MCF 10A (cell line): ENCODE measurements at regions not wholly inside any gene's neighbourhood (a gene's known extent, or its start where the extent isn't known, plus 50 kb on each side); places are given as distances from the start of the nearest gene placed in this dataset.

Source experiments
- BruUV-seq: library from RNA; stranded (reverse); fragments of 400-500 nt; replicated peaks from 2 replicates; lab custom pipeline; 2021; lab: Mats Ljungman, UMichigan
- CTCF ChIA-PET: fragments of 300-600 bp; sonication (Branson Sonifier 250); formaldehyde crosslinking; extraction: SDS; loops from one replicate; lab custom pipeline; 2021; ENCODE audit warnings: antibody characterized with exemption, inconsistent platforms; lab: Yijun Ruan, JAX
- POLR2A ChIA-PET: fragments of 300-600, 350-650 bp; sonication (Branson Sonifier 250); formaldehyde crosslinking; extraction: SDS; loops from one replicate; lab custom pipeline; 2020; ENCODE audit warnings: antibody characterized with exemption, inconsistent platforms; lab: Yijun Ruan, JAX
- DNase-seq: peaks from one replicate; pipeline ENCODE4 v3.0.0-alpha.2; 2018; ENCODE audit not compliant: unreplicated experiment
- H3K27ac Mint-ChIP-seq: one replicate; pipeline ENCODE4 v1.8.0; 2022; ENCODE audit warnings: mild to moderate bottlenecking, low read depth, mixed read lengths; ENCODE audit not compliant: unreplicated experiment
- H3K27me3 Mint-ChIP-seq: one replicate; pipeline ENCODE4 v1.8.0; 2022; ENCODE audit warnings: mixed read lengths; ENCODE audit not compliant: insufficient read depth, unreplicated experiment
- H3K36me3 Mint-ChIP-seq: one replicate; pipeline ENCODE4 v1.8.0; 2022; ENCODE audit warnings: mild to moderate bottlenecking, moderate library complexity, mixed read lengths; ENCODE audit not compliant: insufficient read depth, unreplicated experiment
- H3K4me1 Mint-ChIP-seq: one replicate; pipeline ENCODE4 v1.8.0; 2022; ENCODE audit warnings: mixed read lengths; ENCODE audit not compliant: insufficient read depth, unreplicated experiment
- H3K4me3 Mint-ChIP-seq: one replicate; pipeline ENCODE4 v1.8.0; 2022; ENCODE audit warnings: mild to moderate bottlenecking, moderate library complexity, mixed read lengths; ENCODE audit not compliant: unreplicated experiment
- H3K9me3 Mint-ChIP-seq: one replicate; pipeline ENCODE4 v1.8.0; 2022; ENCODE audit warnings: mixed read lengths; ENCODE audit not compliant: unreplicated experiment
- CTCF ChIP-seq: fragments of 200-600 bp; IDR thresholded peaks from one replicate; pipeline ENCODE4 v1.8.0; 2022; ENCODE audit warnings: antibody characterized with exemption, mild to moderate bottlenecking; ENCODE audit not compliant: unreplicated experiment
- intact Hi-C: fragments of 100-400 bp; cut with micrococcal nuclease; formaldehyde crosslinking; loops from 2 replicates; pipeline ENCODE4 v1.14.1; 2022

DNA sequence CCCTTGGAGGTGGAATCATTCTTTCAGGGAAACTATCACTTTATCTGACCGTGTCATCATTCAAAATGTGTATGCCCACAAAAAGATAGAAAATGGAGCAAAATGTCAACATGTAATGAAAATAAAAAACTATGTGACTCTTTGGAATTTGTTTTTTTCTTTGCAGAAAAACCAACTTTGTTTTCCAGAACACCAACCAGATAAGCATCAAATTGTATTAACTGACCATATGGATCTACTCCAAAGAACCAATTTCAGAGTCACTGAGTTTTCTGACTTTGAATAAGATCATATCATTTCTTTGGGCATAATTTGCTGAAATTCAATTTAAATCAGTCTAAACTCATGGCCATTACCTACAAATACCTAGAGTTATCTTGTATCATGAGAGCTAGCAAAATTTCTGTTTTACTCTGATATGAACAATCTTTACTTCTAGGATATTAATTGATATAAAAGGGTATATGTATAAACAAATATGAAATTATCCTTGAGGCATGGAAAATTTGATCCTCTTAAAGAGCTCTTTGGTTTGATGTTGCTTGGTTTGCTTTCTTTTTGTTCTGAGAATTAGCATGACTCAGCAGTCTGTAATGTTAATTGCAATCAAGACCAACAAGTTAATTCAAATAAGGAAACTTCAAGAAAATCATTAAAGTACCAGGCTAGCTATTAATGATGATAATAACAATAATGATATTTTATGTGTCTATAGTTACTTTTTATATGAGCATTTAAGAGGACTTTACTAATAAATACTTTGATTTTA lies 444.4 kb upstream of the MARCKS start:
- H3K9me3 Mint-ChIP-seq: no peaks in the 10 kb centered on the region
- H3K4me3 Mint-ChIP-seq: no peak overlapping the region
- no peaks in the 10 kb centered on the region for H3K36me3 Mint-ChIP-seq
- intact Hi-C loops: loop anchor here (5.0 kb wide), 3 partner anchors 160 to 535 kb away; no protein-coding TSS in a partner anchor
- DNase-seq: no peak
- no peak overlapping the region for H3K27ac Mint-ChIP-seq
- no TSS peak for BruUV-seq
- TF ChIP-seq CTCF: no peak
- ChIA-PET POLR2A (interaction anchor here (0.5 to 2.2 kb wide), 5 partner anchors 18 to 583 kb away, joined by 3 to 16 read pairs (median 4); no protein-coding TSS in a partner anchor), CTCF (interaction anchor here (0.5 to 2.6 kb wide), 11 partner anchors 16 to 1882 kb away, joined by 3 to 13 read pairs (median 4); no protein-coding TSS in a partner anchor)
- no peaks in the 10 kb centered on the region for H3K27me3 Mint-ChIP-seq
- H3K4me1 Mint-ChIP-seq: peaks cover 22% of the 10 kb centered on the region

- Mint-ChIP-seq H3K36me3 (no peaks in the 10 kb centered on the region), H3K27me3 (no peaks in the 10 kb centered on the region), H3K4me1 (peaks cover 22% of the 10 kb centered on the region), H3K9me3 (no peaks in the 10 kb centered on the region), H3K4me3 (no peak overlapping the region), H3K27ac (no peak overlapping the region)
- CTCF ChIA-PET: interaction anchor here (0.6 to 2.6 kb wide), 9 partner anchors 16 to 465 kb away, joined by 3 to 13 read pairs (median 5); no protein-coding TSS in a partner anchor
- peak; percentile 79 for DNase-seq
- BruUV-seq: no TSS peak
- peak; percentile 53 for TF ChIP-seq CTCF
- POLR2A ChIA-PET: interaction anchor here (0.7 to 2.2 kb wide), 3 partner anchors 16 to 447 kb away, joined by 4 to 16 read pairs (median 6); no protein-coding TSS in a partner anchor
- intact Hi-C loops: loop anchor here (1.0 to 5.0 kb wide), 6 partner anchors 108 to 634 kb away; no protein-coding TSS in a partner anchor
Measured at GRCh38 chr6:113414511-113414910, 442.6 kb upstream of the MARCKS start.

DNA sequence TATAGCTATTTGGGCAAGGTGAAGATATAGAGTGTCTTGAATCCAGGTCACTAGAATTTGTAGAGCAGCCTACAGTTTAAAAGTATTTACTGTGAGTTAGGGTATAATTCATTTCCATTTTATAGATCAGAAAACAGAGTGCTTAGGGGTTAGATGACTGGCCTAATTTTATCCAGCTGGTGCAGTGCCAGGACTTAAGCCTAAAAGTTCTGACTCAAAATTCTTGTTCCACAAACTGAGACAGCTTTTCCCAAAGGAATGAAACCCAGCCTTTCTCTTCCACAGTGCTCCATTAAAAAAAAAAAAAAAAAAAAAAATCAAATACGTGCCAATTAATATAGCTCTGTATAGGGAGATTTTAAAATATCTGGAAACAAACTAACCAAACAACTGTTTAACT lies 441.0 kb upstream of the MARCKS start:
- CTCF ChIA-PET: interaction anchor here (0.5 to 1.7 kb wide), 9 partner anchors 13 to 493 kb away, joined by 3 to 7 read pairs (median 4); no protein-coding TSS in a partner anchor
- Mint-ChIP-seq H3K9me3 (no peaks in the 10 kb centered on the region), H3K36me3 (no peaks in the 10 kb centered on the region), H3K4me1 (peaks cover 13% of the 10 kb centered on the region), H3K4me3 (no peak overlapping the region), H3K27me3 (no peaks in the 10 kb centered on the region), H3K27ac (no peak overlapping the region)
- intact Hi-C loops: no loop called here
- BruUV-seq: no TSS peak
- no peak for TF ChIP-seq CTCF
- POLR2A ChIA-PET: interaction anchor here (0.7 to 1.6 kb wide), 6 partner anchors 15 to 444 kb away, joined by 3 to 5 read pairs (median 4); no protein-coding TSS in a partner anchor
- DNase-seq: no peak

GRCh38 chr6:113420290-113420689 lies 436.9 kb upstream of the MARCKS start:
- POLR2A ChIA-PET: interaction anchor here (0.9 to 2.0 kb wide), 2 partner anchors 13 to 438 kb away, joined by 3 to 5 read pairs; no protein-coding TSS in a partner anchor
- Mint-ChIP-seq H3K27me3 (no peaks in the 10 kb centered on the region), H3K9me3 (no peaks in the 10 kb centered on the region), H3K4me1 (no peaks in the 10 kb centered on the region), H3K27ac (no peak overlapping the region), H3K36me3 (no peaks in the 10 kb centered on the region), H3K4me3 (no peak overlapping the region)
- intact Hi-C loops: no loop called here
- no peak for DNase-seq
- CTCF ChIA-PET: interaction anchor here (0.7 kb wide), 1 partner anchor 122 kb away, joined by 4 read pairs; no protein-coding TSS in a partner anchor
- no TSS peak for BruUV-seq
- no peak for TF ChIP-seq CTCF
